GM18873 (cell line): ENCODE measurements at regions not wholly inside any gene's neighbourhood (a gene's known extent, or its start where the extent isn't known, plus 50 kb on each side); places are given as distances from the start of the nearest gene placed in this dataset.
"Not testable (repeated sequence)": the region's sequence is repeated elsewhere in the genome, so short reads cannot be mapped to it uniquely, and the experiment has no call there.

Experiments
- ATAC-seq: cut with Tn5 transposase; IDR thresholded peaks from one replicate; pipeline ENCODE4 v1.9.1; 2021; ENCODE audit warnings: mild to moderate bottlenecking, moderate library complexity, moderate number of reproducible peaks; ENCODE audit not compliant: unreplicated experiment, low FRiP score

DNA sequence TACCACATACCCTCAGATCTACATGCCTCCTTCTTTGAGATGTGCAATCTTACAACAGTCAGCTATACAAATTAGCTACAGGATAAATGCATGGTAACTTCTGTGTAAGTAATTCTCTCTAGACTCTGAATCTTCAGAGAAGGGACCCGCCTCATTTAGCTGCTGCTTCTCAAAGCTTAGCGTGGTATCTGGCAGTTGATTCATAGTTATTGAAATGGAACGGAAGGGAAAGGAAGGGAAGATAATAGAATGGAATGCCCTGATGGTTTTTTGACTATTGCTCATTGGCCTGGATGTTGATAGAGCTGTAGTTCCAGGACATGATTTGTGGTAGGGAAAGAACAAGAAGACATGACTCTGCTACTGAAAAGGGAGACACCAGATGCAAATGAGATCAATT is 498.1 kb upstream of the CRIM1 start:
- ATAC-seq, result no peak

DNA sequence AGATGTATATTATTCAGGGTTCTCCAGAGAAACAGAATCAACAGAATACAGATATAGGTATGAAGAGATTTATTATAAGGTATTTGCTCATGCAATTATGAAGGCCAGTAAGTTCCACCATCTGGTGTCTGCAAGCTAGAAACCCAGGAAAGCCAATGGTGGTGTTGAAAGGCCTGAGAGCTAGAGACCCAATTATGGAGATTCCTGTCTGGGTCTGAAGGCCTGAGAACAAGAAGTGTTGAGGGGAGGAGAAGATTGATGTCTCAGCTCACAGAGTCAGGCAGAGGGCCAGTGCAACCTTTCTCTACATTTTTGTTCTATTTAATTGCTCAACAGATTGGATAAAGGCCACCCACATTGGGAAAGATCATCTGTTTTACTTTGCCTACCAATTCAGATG is 524.2 kb upstream of the CRIM1 start:
- ATAC-seq, result no peak

- ATAC-seq, result no peak
Measured at GRCh38 chr2:35830833-35831232, 524.7 kb upstream of the CRIM1 start.

- no peak for ATAC-seq
Measured at GRCh38 chr2:35827086-35827485, 528.5 kb upstream of the CRIM1 start.

DNA sequence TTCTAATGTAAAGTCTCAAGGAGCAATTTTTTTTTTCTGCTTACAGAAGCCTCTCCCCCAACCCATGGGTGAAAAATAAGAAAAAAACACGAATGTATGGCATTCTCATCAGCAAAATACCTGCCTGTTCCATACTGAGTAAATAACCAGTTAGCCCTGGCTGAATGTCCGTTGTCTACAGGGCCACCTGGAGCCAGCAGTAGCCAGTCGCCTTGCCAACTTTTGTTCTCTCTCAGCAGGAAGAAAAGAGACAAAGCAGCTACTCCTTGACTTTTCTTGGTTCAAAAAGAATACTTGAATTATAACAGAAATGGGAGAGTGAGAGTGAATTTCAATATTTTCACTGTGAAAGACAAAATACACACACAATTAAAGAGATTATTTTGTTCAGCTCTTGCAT is 532.9 kb upstream of the CRIM1 start:
- no peak for ATAC-seq

GRCh38 chr2:35821675-35822074 is 533.9 kb upstream of the CRIM1 start:
- no peak for ATAC-seq

DNA sequence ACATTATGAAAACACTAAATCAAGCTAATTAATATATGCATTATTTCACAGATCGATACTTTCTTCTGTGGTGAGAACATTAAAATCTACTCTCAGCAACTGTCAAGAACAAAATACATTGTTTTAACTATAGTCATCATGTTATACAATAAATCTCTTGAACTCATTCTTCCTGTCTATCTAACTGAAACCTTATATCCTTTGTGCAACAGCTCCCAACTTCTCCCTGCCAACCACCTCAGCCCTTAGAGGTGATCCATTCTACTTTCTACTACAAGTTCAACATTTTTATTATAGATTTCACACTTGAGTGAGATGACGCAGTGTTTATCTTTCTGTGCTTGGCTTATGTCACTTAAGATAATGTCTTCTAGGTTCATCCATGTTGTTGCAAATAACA is 535.2 kb upstream of the CRIM1 start:
- ATAC-seq, result no peak

DNA sequence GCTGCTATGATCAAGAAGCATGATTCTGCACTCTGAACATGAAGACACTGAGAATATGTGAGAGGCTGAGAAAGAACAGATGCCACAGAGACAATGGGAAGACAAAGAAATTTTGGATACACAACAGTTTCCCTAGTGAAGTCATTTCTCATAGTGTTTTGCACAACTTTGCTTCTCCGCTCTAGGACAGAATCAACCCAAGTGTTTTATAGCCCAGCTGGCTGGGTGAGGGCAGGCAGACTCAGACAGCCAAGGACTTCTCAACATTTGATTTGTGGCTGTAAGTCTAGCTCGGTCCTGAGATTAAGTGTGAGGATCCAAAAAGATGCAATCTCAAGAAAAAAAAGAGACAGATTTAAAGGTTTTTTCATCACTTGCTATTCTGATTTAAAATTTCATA is 536.5 kb upstream of the CRIM1 start:
- no peak for ATAC-seq

DNA sequence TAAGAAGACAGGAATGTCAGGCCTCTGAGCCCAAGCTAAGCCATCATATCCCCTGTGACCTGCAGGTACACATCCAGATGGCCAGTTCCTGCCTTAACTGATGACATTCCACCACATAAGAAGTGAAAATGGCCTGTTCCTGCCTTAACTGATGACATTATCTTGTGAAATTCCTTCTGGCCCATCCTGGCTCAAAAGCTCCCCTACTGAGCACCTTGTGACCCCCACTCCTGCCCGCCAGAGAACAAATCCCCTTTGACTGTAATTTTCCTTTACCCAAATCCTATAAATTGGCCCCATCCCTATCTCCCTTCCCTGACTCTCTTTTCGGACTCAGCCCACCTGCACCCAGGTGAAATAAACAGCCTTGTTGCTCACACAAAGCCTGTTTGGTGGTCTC is 537.2 kb upstream of the CRIM1 start:
- not testable (repeated sequence) for ATAC-seq

DNA sequence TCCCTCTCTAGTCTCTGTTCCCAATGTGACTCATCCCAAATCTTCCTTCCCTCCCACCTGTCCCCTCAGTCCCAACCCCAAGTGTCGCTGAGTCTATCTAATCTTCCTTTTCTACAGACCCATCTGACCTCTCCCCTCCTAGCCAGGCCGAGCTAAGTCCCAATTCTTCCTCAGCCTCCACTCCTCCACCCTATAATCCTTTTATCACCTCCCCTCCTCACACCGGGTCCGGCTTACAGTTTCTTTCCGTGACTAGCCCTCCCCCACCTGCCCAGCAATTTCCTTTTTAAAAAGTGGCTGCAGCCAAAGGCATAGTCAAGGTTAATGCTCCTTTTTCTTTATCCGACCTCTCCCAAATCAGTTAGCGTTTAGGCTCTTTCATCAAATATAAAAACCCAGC is 541.0 kb upstream of the CRIM1 start:
- ATAC-seq, result not testable (repeated sequence)

- no peak for ATAC-seq
Measured at GRCh38 chr2:35803126-35803525, 552.5 kb upstream of the CRIM1 start.

GRCh38 chr2:35794796-35795450 is 560.7 kb upstream of the CRIM1 start:
- no peak for ATAC-seq

GRCh38 chr2:35790292-35790691 is 565.3 kb upstream of the CRIM1 start:
- ATAC-seq, result no peak

GRCh38 chr2:35788543-35788942 is 567.0 kb upstream of the CRIM1 start:
- ATAC-seq, result no peak

DNA sequence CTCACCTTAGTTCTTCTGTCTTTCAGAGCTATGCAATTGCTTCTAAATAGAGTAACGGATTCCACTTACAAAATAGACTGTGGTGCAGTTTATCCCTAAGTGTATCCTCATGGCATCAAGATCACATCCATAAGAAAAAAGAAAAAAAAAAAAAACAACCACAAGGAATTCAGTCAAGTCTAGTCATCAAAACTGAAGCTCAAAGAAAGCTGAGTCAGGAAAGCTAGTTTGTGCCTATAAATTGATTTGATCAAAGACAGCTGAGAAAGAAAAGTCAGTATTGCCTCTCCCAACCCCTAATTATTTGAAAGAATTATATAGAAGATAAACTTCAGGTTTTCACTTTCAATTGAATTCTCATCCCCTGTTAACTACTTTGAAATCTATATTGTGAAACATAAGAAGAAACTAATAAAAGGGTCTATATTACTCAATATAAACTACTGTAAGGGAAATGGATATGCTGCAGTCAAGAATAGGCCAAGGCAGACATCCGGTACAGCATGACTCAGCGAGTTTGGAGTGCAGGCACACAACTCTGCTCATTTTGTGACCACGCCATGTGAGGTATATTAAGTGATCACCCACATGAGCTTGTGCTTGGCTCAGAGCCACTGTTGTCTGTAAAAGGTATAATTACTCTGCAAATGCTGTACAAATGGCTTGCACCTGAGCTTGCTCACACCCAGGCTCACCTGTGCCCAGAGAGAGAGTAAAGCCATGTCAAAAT is 568.1 kb upstream of the CRIM1 start:
- ATAC-seq, result no peak

- no peak for ATAC-seq
Measured at GRCh38 chr2:35785564-35785963, 570.0 kb upstream of the CRIM1 start.

DNA sequence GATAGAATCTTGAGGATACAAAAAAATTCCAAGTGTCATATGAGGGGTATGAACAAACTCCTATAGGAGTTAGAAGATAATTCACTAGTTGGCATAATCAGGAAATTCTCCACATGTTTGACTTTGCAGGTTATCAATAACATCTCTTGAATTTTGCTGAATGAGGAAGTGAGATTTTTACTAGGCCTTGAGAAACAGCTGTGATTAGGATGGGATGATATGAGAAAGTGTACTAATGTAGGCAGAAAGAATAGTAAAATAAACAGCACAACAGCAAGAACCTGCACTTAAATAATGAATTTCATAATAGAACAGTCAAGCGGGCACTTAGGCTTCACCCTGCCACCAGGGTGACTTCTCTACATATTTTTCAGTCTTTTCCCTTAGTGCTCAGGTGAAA is 570.8 kb upstream of the CRIM1 start:
- ATAC-seq, result no peak

DNA sequence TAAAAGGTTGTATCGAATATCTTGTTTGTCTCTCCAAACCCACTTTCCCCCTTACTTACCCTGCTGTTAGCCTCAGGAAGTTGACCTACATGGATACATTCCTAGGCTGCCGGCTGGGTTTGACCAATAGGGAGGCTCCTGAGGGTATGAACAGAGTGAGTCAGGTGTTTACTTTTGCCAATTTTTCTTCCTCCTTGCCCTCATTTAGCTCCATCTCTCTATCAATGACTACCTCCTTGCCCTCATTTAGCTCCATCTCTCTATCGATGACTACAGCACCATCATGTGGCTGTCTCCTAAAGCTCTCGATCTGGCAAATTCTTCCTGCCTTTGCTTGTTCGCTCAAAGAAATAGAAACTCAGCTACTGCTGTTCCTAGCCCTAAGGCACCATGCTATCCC is 571.9 kb upstream of the CRIM1 start:
- ATAC-seq, result no peak

GRCh38 chr2:35741556-35741955 is 614.0 kb upstream of the CRIM1 start:
- no peak for ATAC-seq

- no peak for ATAC-seq
Measured at GRCh38 chr2:35731674-35732073, 623.9 kb upstream of the CRIM1 start.

GRCh38 chr2:35714883-35715282 is 640.7 kb upstream of the CRIM1 start:
- no peak for ATAC-seq

- ATAC-seq, result no peak
Measured at GRCh38 chr2:35708411-35708923, 647.1 kb upstream of the CRIM1 start.
